ENCODE measurements at regions not wholly inside any gene's neighbourhood (a gene's known extent, or its start where the extent isn't known, plus 50 kb on each side); places are given as distances from the start of the nearest gene placed in this dataset.
A peak's percentile ranks its signal among the peaks of the same experiment; 100 is the strongest.
"Not testable (repeated sequence)": the region's sequence is repeated elsewhere in the genome, so short reads cannot be mapped to it uniquely, and the experiment has no call there.

DNA sequence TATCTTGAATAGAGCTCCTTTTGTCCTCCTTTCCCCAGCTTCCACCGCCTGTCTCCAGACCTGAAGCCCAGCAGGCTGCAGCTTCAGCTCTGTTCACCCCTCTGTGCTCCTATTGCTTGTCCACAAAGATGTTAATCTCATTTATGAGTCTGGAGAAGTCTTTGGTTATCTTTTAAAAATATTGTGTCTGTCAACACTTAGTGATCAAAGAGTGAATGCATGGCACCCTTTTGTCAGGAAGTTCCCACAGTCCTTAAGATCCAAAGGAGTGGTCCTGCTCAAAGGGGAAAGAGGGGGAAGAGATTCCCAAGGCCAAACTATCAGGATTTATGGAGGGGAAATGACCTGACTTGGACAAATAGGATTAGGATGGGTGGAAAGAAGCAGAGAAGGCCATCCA lies 118.9 kb downstream of the ACAA2 start:
- peak overlapping the region; percentile 31; the same call in 1 of the 2 replicates for H3K27ac ChIP-seq (ENCODE audit: low read depth, low read length)
- no peaks in the 10 kb centered on the region for H3K9me3 ChIP-seq (ENCODE audit: control insufficient read depth, insufficient read depth, low read depth, low read length)
- H3K27me3 ChIP-seq (ENCODE audit: control insufficient read depth, insufficient read depth, low read length), result no peaks in the 10 kb centered on the region
- no peak overlapping the region for H3K4me3 ChIP-seq (ENCODE audit: low read depth, low read length)
- H3K4me1 ChIP-seq (ENCODE audit: control insufficient read depth, insufficient read depth, low read length), result peaks cover 19% of the 10 kb centered on the region
- H3K9ac ChIP-seq (ENCODE audit: low read length), result peak overlapping the region; percentile 60
- no peaks in the 10 kb centered on the region for H3K36me3 ChIP-seq (ENCODE audit: control insufficient read depth, insufficient read depth, low read length)

DNA sequence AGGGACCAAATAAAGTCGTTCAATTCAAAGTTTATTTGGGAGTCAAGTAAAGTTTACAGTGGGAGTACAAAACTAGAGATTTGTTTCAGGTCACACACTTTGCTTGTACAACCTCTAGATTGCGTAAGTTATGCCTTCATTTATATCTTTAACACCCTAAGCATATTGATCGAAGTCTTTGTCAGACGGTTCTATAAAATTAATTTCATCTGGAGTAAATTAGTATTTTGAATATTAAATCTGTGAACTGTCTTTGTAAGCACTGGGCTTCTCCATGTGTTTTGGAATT lies 119.7 kb downstream of the ACAA2 start:
- no peaks in the 10 kb centered on the region for H3K9me3 ChIP-seq (ENCODE audit: control insufficient read depth, insufficient read depth, low read depth, low read length)
- H3K36me3 ChIP-seq (ENCODE audit: control insufficient read depth, insufficient read depth, low read length), result no peaks in the 10 kb centered on the region
- peak overlapping the region; percentile 60 for H3K9ac ChIP-seq (ENCODE audit: low read length)
- no peaks in the 10 kb centered on the region for H3K27me3 ChIP-seq (ENCODE audit: control insufficient read depth, insufficient read depth, low read length)
- peaks cover 18% of the 10 kb centered on the region for H3K4me1 ChIP-seq (ENCODE audit: control insufficient read depth, insufficient read depth, low read length)
- no peak overlapping the region for H3K4me3 ChIP-seq (ENCODE audit: low read depth, low read length)
- H3K27ac ChIP-seq (ENCODE audit: low read depth, low read length), result peak overlapping the region; percentile 22; the same call in 1 of the 2 replicates

DNA sequence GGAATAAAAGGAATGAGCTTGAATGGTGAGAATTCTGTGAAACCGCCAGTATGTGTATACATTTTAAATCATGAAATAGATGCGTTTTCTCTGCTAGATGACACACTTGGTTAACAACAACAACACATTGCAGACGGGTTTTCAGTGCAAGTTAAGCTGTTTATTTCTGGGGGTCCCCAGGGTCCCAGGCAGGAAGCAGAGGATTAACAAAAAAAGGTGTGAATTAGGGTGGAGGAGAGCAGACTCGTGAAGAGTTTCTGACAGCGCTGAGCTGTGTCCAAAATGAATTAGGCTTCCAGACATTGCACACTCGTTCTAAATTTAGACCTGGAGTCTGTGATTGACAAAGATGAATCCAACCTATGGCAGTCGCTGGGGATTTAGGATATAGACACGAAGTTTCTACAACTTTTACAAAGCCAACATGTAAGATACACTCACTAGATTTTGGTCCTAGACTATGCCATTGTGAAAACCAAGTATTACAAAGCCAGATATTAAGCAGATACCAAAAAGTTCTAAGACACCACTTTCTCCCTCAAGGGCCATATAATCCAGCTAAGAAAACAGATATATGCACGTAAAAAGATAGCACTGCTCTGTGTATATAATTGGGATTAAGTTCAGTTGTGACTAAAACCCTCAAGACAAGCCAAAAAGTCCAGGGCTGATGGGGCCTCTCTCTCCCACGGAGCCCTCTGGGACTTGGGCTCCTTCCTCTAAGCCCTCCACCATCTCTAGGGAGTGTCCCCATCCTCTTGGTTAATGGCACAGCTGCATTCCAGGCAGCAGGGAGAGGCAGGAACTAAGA lies 120.2 kb downstream of the ACAA2 start:
- Histone ChIP-seq H3K27ac (ENCODE audit: low read depth, low read length) (peak overlapping the region; percentile 22; the same call in 1 of the 2 replicates), H3K36me3 (ENCODE audit: control insufficient read depth, insufficient read depth, low read length) (no peaks in the 10 kb centered on the region), H3K9ac (ENCODE audit: low read length) (peak overlapping the region; percentile 27), H3K27me3 (ENCODE audit: control insufficient read depth, insufficient read depth, low read length) (no peaks in the 10 kb centered on the region), H3K4me1 (ENCODE audit: control insufficient read depth, insufficient read depth, low read length) (peaks cover 13% of the 10 kb centered on the region), H3K4me3 (ENCODE audit: low read depth, low read length) (no peak overlapping the region), H3K9me3 (ENCODE audit: control insufficient read depth, insufficient read depth, low read depth, low read length) (no peaks in the 10 kb centered on the region)

DNA sequence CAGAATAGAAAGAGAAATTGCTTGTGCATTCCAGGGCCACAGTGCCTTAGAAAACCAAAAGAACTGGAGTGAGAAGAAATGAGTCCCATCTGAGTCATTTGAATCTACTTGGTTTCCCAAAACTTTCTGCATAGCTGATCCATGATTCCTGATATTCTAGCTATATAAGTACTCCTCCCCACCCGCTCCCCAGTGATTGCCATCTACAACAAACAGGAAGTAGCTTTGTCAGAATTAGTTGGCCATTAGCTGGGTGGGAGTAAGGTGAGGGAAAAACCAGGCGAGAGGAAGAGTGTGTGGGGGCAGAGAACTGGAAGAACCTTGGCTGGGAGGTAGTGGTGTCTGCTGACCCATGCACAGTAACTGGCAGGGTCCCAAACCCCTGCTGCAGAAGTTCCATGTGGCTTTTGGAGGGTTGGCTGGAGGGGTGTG lies 122.1 kb downstream of the ACAA2 start:
- H3K4me3 ChIP-seq (ENCODE audit: low read depth, low read length), result no peak overlapping the region
- no peaks in the 10 kb centered on the region for H3K27me3 ChIP-seq (ENCODE audit: control insufficient read depth, insufficient read depth, low read length)

DNA sequence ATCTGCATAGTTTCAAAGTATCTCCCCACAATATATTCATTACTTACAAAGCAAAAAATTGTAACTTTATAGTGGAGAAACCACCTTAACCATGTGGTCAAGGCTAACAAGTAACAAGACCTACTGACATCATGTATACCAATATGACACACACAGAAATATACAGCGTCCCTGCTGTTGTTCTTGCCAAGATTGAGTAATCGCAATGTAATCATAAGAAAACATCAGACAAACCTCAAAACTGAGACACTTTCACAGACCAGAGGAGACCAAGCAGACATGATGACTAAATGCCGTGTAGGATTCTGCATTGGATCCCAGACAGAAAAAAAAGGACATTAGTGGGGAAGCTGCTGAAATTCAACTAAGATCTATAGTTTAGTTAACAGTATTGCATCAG lies 123.0 kb downstream of the ACAA2 start:
- Histone ChIP-seq H3K36me3 (ENCODE audit: control insufficient read depth, insufficient read depth, low read length) (no peaks in the 10 kb centered on the region), H3K4me3 (ENCODE audit: low read depth, low read length) (no peak overlapping the region), H3K27ac (ENCODE audit: low read depth, low read length) (no peak overlapping the region), H3K9me3 (ENCODE audit: control insufficient read depth, insufficient read depth, low read depth, low read length) (no peaks in the 10 kb centered on the region; the same call in 1 of the 2 replicates), H3K4me1 (ENCODE audit: control insufficient read depth, insufficient read depth, low read length) (no peaks in the 10 kb centered on the region; the same call in 1 of the 2 replicates), H3K9ac (ENCODE audit: low read length) (no peak overlapping the region), H3K27me3 (ENCODE audit: control insufficient read depth, insufficient read depth, low read length) (no peaks in the 10 kb centered on the region)

More for the DNA sequence above, 122.1 kb downstream of the ACAA2 start:
- Histone ChIP-seq H3K9me3 (ENCODE audit: control insufficient read depth, insufficient read depth, low read depth, low read length) (no peaks in the 10 kb centered on the region; the same call in 1 of the 2 replicates), H3K9ac (ENCODE audit: low read length) (no peak overlapping the region), H3K36me3 (ENCODE audit: control insufficient read depth, insufficient read depth, low read length) (no peaks in the 10 kb centered on the region), H3K27ac (ENCODE audit: low read depth, low read length) (no peak overlapping the region), H3K4me1 (ENCODE audit: control insufficient read depth, insufficient read depth, low read length) (no peaks in the 10 kb centered on the region; the same call in 1 of the 2 replicates)

DNA sequence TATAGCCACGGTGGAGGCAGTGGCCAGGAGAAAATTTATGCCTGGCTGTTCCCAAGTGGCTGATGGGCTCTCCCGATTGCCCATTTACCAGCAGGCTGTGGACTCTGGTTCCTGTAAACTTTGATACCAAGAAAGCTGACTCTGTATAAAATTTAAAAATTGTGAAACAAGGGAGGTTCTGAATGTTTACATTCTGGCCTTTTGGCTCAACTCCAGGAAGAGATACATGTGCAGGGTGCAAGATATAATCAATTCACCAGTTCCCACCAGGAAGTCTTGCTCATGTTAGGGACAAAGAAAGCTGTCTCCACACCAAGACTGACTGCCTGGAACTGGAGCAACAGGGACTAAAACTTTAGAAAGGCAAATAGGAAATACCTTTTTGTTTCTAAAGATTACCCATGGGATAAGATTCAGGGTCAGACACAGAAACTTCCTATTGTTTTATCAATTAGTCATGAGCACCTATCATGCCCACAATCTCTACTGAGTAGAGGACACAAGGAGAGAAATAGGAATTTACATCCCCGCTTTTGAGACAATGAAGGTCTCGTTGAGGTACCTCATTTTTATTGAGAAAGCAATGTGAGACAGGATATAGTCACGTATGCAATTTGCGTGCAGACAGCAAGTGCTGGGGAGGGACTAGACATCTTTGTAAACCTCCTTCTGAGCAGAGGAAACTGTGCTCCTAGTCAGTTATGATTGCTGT lies 123.5 kb downstream of the LIPG start:
- Histone ChIP-seq H3K27ac (ENCODE audit: low read depth, low read length) (no peak overlapping the region), H3K9me3 (ENCODE audit: control insufficient read depth, insufficient read depth, low read depth, low read length) (no peaks in the 10 kb centered on the region; the same call in 1 of the 2 replicates), H3K9ac (ENCODE audit: low read length) (no peak overlapping the region), H3K27me3 (ENCODE audit: control insufficient read depth, insufficient read depth, low read length) (no peaks in the 10 kb centered on the region), H3K4me3 (ENCODE audit: low read depth, low read length) (no peak overlapping the region), H3K36me3 (ENCODE audit: control insufficient read depth, insufficient read depth, low read length) (no peaks in the 10 kb centered on the region), H3K4me1 (ENCODE audit: control insufficient read depth, insufficient read depth, low read length) (no peaks in the 10 kb centered on the region)

DNA sequence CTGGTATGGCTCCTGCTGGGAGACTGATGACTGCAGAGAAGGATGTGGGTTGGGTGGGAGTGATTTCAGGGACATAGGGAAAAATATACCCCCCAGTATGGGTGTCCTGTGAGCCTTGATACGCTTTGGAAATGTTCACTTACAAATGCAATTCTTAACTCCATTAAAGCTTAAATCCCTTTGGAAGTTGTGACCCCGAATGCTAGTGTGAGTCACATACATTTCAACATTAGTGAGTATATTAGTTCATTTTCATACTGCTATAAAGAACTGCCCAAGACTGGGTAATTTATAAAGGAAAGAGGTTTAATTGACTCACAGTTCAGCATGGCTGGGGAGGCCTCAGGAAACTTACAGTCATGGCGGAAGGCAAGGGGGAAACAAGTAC lies 120.9 kb downstream of the LIPG start:
- H3K36me3 ChIP-seq (ENCODE audit: control insufficient read depth, insufficient read depth, low read length); H3K27me3 ChIP-seq (ENCODE audit: control insufficient read depth, insufficient read depth, low read length); H3K9me3 ChIP-seq (ENCODE audit: control insufficient read depth, insufficient read depth, low read depth, low read length); H3K27ac ChIP-seq (ENCODE audit: low read depth, low read length); H3K9ac ChIP-seq (ENCODE audit: low read length); H3K4me3 ChIP-seq (ENCODE audit: low read depth, low read length); H3K4me1 ChIP-seq (ENCODE audit: control insufficient read depth, insufficient read depth, low read length): not testable (repeated sequence)

DNA sequence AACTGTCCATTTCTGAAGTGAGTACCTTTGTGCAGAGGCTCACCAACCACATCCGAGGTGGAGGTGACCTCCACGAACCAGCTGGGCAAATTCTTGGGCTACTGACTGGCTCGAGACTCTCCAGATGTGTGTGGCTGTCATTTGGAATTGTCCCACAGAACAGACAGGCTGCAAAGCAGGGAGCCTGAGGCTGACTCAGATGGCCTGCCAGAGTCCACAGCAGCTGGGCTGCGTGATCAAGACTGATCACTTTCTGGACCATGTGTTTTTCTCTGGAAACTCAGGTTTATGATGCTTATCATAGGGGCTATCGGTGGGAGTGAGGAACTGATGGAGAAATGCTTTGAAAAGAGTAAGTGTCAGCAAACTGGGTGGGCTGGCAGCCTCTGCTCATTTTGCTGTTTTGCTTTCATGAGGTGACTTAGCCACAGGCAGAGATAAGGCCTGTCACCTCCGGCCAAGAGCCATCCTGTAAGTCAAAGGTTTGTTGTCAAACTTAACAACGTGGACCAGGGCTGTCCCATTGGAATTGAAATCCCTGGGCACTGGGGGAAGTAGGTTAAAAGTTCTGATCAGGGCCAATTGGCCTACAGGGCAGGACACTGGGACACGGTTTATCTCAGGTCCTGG lies 120.4 kb downstream of the LIPG start:
- Histone ChIP-seq H3K9ac (ENCODE audit: low read length) (no peak overlapping the region), H3K27me3 (ENCODE audit: control insufficient read depth, insufficient read depth, low read length) (no peaks in the 10 kb centered on the region), H3K27ac (ENCODE audit: low read depth, low read length) (no peak overlapping the region), H3K4me3 (ENCODE audit: low read depth, low read length) (no peak overlapping the region), H3K4me1 (ENCODE audit: control insufficient read depth, insufficient read depth, low read length) (no peaks in the 10 kb centered on the region), H3K36me3 (ENCODE audit: control insufficient read depth, insufficient read depth, low read length) (no peaks in the 10 kb centered on the region), H3K9me3 (ENCODE audit: control insufficient read depth, insufficient read depth, low read depth, low read length) (no peaks in the 10 kb centered on the region; the same call in 1 of the 2 replicates)

DNA sequence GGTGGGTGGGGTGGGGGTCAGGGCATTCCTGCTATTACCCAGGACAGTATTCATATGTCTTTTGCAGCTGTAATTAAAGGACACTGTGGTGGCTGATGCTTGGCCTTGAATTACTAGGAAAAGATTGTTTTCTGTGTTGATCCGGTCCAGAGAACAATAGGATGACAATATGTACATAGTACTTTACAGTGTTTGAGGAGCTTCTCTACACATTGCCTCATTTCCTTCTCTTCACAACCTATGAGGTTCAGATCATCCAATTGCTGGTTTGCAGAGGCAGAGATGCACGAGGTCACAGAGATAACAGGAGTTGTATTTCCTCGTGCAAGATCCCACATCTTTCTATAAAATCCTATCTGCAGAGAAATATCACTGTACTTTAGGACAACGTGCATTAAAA lies 119.5 kb downstream of the LIPG start:
- no peak overlapping the region for H3K9ac ChIP-seq (ENCODE audit: low read length)
- H3K27ac ChIP-seq (ENCODE audit: low read depth, low read length), result no peak overlapping the region
- no peaks in the 10 kb centered on the region for H3K9me3 ChIP-seq (ENCODE audit: control insufficient read depth, insufficient read depth, low read depth, low read length)
- H3K4me3 ChIP-seq (ENCODE audit: low read depth, low read length), result no peak overlapping the region
- no peaks in the 10 kb centered on the region for H3K4me1 ChIP-seq (ENCODE audit: control insufficient read depth, insufficient read depth, low read length)
- no peaks in the 10 kb centered on the region for H3K36me3 ChIP-seq (ENCODE audit: control insufficient read depth, insufficient read depth, low read length)
- H3K27me3 ChIP-seq (ENCODE audit: control insufficient read depth, insufficient read depth, low read length), result no peaks in the 10 kb centered on the region

DNA sequence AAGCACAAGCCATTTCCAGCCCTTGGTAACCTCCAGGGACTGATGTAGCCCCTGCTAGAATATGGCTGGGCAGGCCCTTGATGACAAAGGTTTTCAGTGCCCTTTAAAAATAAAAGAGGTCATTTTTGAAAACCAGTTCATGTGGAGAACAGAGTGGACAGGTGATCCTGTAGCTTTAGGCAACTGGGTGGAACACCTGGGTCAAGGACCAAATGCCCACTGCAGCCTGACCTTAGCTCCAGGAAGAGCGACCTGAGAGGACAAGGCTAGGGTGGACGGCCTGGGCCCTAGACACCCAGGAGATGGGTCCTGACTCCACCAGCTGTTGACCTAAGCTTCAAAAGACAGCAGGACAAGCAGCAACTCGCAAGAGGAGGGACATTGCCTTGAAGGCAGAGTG lies 116.6 kb downstream of the LIPG start:
- H3K36me3 ChIP-seq (ENCODE audit: control insufficient read depth, insufficient read depth, low read length), result no peaks in the 10 kb centered on the region
- no peaks in the 10 kb centered on the region for H3K27me3 ChIP-seq (ENCODE audit: control insufficient read depth, insufficient read depth, low read length)

More for the DNA sequence above, 116.6 kb downstream of the LIPG start:
- no peak overlapping the region for H3K27ac ChIP-seq (ENCODE audit: low read depth, low read length)
- no peaks in the 10 kb centered on the region for H3K4me1 ChIP-seq (ENCODE audit: control insufficient read depth, insufficient read depth, low read length)
- no peak overlapping the region for H3K9ac ChIP-seq (ENCODE audit: low read length)
- no peaks in the 10 kb centered on the region for H3K9me3 ChIP-seq (ENCODE audit: control insufficient read depth, insufficient read depth, low read depth, low read length)
- no peak overlapping the region for H3K4me3 ChIP-seq (ENCODE audit: low read depth, low read length)
